OCI-LY7 (cell line): ENCODE measurements at regions not wholly inside any gene's neighbourhood (a gene's known extent, or its start where the extent isn't known, plus 50 kb on each side); places are given as distances from the start of the nearest gene placed in this dataset.

Source experiments
- BruUV-seq: library from RNA; stranded (reverse); fragments of 400-500 nt; replicated peaks from 2 replicates; lab custom pipeline; 2021; lab: Mats Ljungman, UMichigan
- CTCF ChIA-PET: fragments of 300-600 bp; sonication (Branson Sonifier 250); formaldehyde crosslinking; loops from one replicate; lab custom pipeline; 2022; ENCODE audit warnings: antibody characterized with exemption; ENCODE audit not compliant: unreplicated experiment; lab: Charles Lee
- POLR2A ChIA-PET: fragments of 300-600 bp; sonication (Branson Sonifier 250); formaldehyde crosslinking; loops from one replicate; lab custom pipeline; 2022; ENCODE audit warnings: antibody characterized with exemption; lab: Charles Lee
- DNase-seq: peaks from one replicate; pipeline ENCODE4 v3.0.0-alpha.2; 2015; ENCODE audit warnings: low spot score
- H2AFZ ChIP-seq: fragments of 200-600 bp; sonication (generic), shearing (Covaris generic); 2 replicates; pipeline ENCODE4 v1.6.1; 2014; ENCODE audit warnings: mild to moderate bottlenecking, antibody characterized with exemption, low read length, moderate library complexity
- H3K27ac ChIP-seq: fragments of 200-600 bp; sonication (generic); 2 replicates; pipeline ENCODE4 v1.5.1; 2014; ENCODE audit warnings: mixed run types, low read depth, mild to moderate bottlenecking, moderate library complexity, low read length, inconsistent platforms; ENCODE audit not compliant: poor library complexity, severe bottlenecking
- H3K36me3 ChIP-seq: fragments of 200-600 bp; sonication (generic); 2 replicates; pipeline ENCODE4 v1.6.1; 2014; ENCODE audit warnings: mild to moderate bottlenecking, antibody characterized with exemption, low read length, moderate library complexity, mixed read lengths; ENCODE audit not compliant: insufficient read depth
- H3K4me1 ChIP-seq: fragments of 200-600 bp; sonication (generic); 2 replicates; pipeline ENCODE4 v1.5.1; 2014; ENCODE audit warnings: mild to moderate bottlenecking, low read length; ENCODE audit not compliant: insufficient read depth, poor library complexity, severe bottlenecking
- H3K4me2 ChIP-seq: fragments of 200-600 bp; sonication (generic); 2 replicates; pipeline ENCODE4 v1.6.1; 2014; ENCODE audit warnings: mild to moderate bottlenecking, low read length
- H3K4me3 ChIP-seq: fragments of 200-600 bp; sonication (generic); 2 replicates; pipeline ENCODE4 v1.5.1; 2014; ENCODE audit warnings: mild to moderate bottlenecking, low read depth, low read length; ENCODE audit not compliant: poor library complexity, severe bottlenecking
- H3K79me2 ChIP-seq: fragments of 200-600 bp; sonication (generic); 2 replicates; pipeline ENCODE4 v1.6.1; 2016; ENCODE audit warnings: low read depth, mild to moderate bottlenecking, low read length, moderate library complexity, mixed read lengths; ENCODE audit not compliant: insufficient read depth
- H3K9me2 ChIP-seq: fragments of 200-600 bp; sonication (generic); 2 replicates; pipeline ENCODE4 v1.6.1; 2016; ENCODE audit warnings: mild to moderate bottlenecking, low read length, mixed read lengths; ENCODE audit not compliant: insufficient read depth
- H3K9me3 ChIP-seq: fragments of 200-600 bp; sonication (generic); 2 replicates; pipeline ENCODE4 v1.6.1; 2014; ENCODE audit warnings: mild to moderate bottlenecking, mixed run types, low read length, mixed read lengths
- H4K20me1 ChIP-seq: fragments of 200-600 bp; sonication (generic); 2 replicates; pipeline ENCODE4 v1.6.1; 2014; ENCODE audit warnings: mild to moderate bottlenecking, antibody characterized with exemption, low read length, moderate library complexity, mixed read lengths; ENCODE audit not compliant: insufficient read depth
- CTCF ChIP-seq: fragments of 200-600 bp; sonication (generic); conservative IDR thresholded peaks from 2 replicates; pipeline ENCODE4 v1.5.1; 2014; ENCODE audit warnings: mild to moderate bottlenecking, antibody characterized with exemption, low read length, moderate library complexity, mixed read lengths
- EZH2phosphoT487 ChIP-seq: fragments of 200-600 bp; sonication (generic); IDR thresholded peaks from 2 replicates; pipeline ENCODE4 v1.6.1; 2018; ENCODE audit warnings: low read depth, borderline replicate concordance, mild to moderate bottlenecking, mixed run types, antibody characterized with exemption, low read length, moderate library complexity, mixed read lengths
- intact Hi-C: fragments of 100-400 bp; cut with micrococcal nuclease; formaldehyde crosslinking; loops from one replicate; pipeline ENCODE4 v1.10.0; 2022; ENCODE audit not compliant: unreplicated experiment

GRCh38 chr16:54422159-54422558 lies 135.6 kb upstream of the IRX3 start:
- H2AFZ ChIP-seq = no peak overlapping the region
- no peaks in the 10 kb centered on the region for H3K9me3 ChIP-seq
- ChIA-PET POLR2A (no interaction called here), CTCF (no interaction called here)
- H4K20me1 ChIP-seq = no peaks in the 10 kb centered on the region
- H3K27ac ChIP-seq = no peak overlapping the region
- TF ChIP-seq CTCF = no peak
- no peak for TF ChIP-seq EZH2phosphoT487
- intact Hi-C loops = no loop called here
- no peaks in the 10 kb centered on the region for H3K79me2 ChIP-seq
- no peaks in the 10 kb centered on the region for H3K9me2 ChIP-seq
- BruUV-seq = no TSS peak
- DNase-seq = no peak
- no peak overlapping the region for H3K4me2 ChIP-seq
- H3K36me3 ChIP-seq = no peaks in the 10 kb centered on the region
- H3K4me1 ChIP-seq = no peaks in the 10 kb centered on the region
- H3K4me3 ChIP-seq = no peak overlapping the region

- ChIA-PET POLR2A (interaction anchor here (0.7 kb wide), 1 partner anchor 10 kb away, joined by 3 read pairs; no protein-coding TSS in a partner anchor), CTCF (no interaction called here)
- Histone ChIP-seq H3K9me2 (no peaks in the 10 kb centered on the region), H3K27ac (no peak overlapping the region), H3K9me3 (no peaks in the 10 kb centered on the region), H3K4me2 (no peak overlapping the region), H2AFZ (no peak overlapping the region), H4K20me1 (no peaks in the 10 kb centered on the region), H3K4me1 (no peaks in the 10 kb centered on the region), H3K36me3 (no peaks in the 10 kb centered on the region), H3K4me3 (no peak overlapping the region), H3K79me2 (no peaks in the 10 kb centered on the region)
- BruUV-seq = no TSS peak
- no peak for TF ChIP-seq CTCF
- no peak for TF ChIP-seq EZH2phosphoT487
- no peak for DNase-seq
- intact Hi-C loops = no loop called here
Measured at GRCh38 chr16:54421220-54421619, 134.6 kb upstream of the IRX3 start.

GRCh38 chr16:54418903-54419302 lies 132.3 kb upstream of the IRX3 start:
- H3K4me2 ChIP-seq = no peak overlapping the region
- BruUV-seq = no TSS peak
- no peak overlapping the region for H3K27ac ChIP-seq
- no peaks in the 10 kb centered on the region for H3K9me3 ChIP-seq
- H3K4me3 ChIP-seq = no peak overlapping the region
- H4K20me1 ChIP-seq = no peaks in the 10 kb centered on the region
- no peaks in the 10 kb centered on the region for H3K9me2 ChIP-seq
- ChIA-PET POLR2A (interaction anchor here (0.7 kb wide), 1 partner anchor 542 kb away, joined by 3 read pairs; no protein-coding TSS in a partner anchor), CTCF (no interaction called here)
- no peak for DNase-seq
- H3K36me3 ChIP-seq = no peaks in the 10 kb centered on the region
- H2AFZ ChIP-seq = no peak overlapping the region
- TF ChIP-seq EZH2phosphoT487 (no peak), CTCF (no peak)
- intact Hi-C loops = no loop called here
- no peaks in the 10 kb centered on the region for H3K79me2 ChIP-seq
- H3K4me1 ChIP-seq = no peaks in the 10 kb centered on the region
